HK-2 (cell line): ENCODE measurements at regions not wholly inside any gene's neighbourhood (a gene's known extent, or its start where the extent isn't known, plus 50 kb on each side); places are given as distances from the start of the nearest gene placed in this dataset.
"Not testable (repeated sequence)": the region's sequence is repeated elsewhere in the genome, so short reads cannot be mapped to it uniquely, and the experiment has no call there.

Experiments used
- DNase-seq: peaks from one replicate; pipeline ENCODE4 v3.0.0-alpha.2; 2018; ENCODE audit not compliant: unreplicated experiment

- DNase-seq: no peak
Observed at GRCh38 chr5:89351222-89351621, 468.2 kb upstream of the MEF2C start.

- no peak for DNase-seq
Observed at GRCh38 chr5:89350684-89351083, 467.7 kb upstream of the MEF2C start.

GRCh38 chr5:89349246-89349980 lies 466.4 kb upstream of the MEF2C start:
- DNase-seq: no peak

- DNase-seq: no peak
Observed at GRCh38 chr5:89346573-89346972, 463.6 kb upstream of the MEF2C start.

- DNase-seq: no peak
Observed at GRCh38 chr5:89343666-89344065, 460.7 kb upstream of the MEF2C start.

GRCh38 chr5:89342106-89342876 lies 459.3 kb upstream of the MEF2C start:
- DNase-seq: no peak

GRCh38 chr5:89338935-89339334 lies 456.0 kb upstream of the MEF2C start:
- no peak for DNase-seq

GRCh38 chr5:89336111-89336510 lies 453.1 kb upstream of the MEF2C start:
- no peak for DNase-seq

GRCh38 chr5:89330140-89330539 lies 447.2 kb upstream of the MEF2C start:
- DNase-seq: no peak

GRCh38 chr5:89327608-89328007 lies 444.6 kb upstream of the MEF2C start:
- DNase-seq: no peak

- DNase-seq: no peak
Observed at GRCh38 chr5:89324990-89325389, 442.0 kb upstream of the MEF2C start.

- no peak for DNase-seq
Observed at GRCh38 chr5:89320421-89321277, 437.7 kb upstream of the MEF2C start.

- DNase-seq: not testable (repeated sequence)
Observed at GRCh38 chr5:89317838-89318237, 434.9 kb upstream of the MEF2C start.

GRCh38 chr5:89315286-89316100 lies 432.5 kb upstream of the MEF2C start:
- no peak for DNase-seq

GRCh38 chr5:89313804-89314588 lies 431.0 kb upstream of the MEF2C start:
- DNase-seq: peak; percentile 21

- DNase-seq: peak; percentile 56
Observed at GRCh38 chr5:89313044-89313443, 430.1 kb upstream of the MEF2C start.

- DNase-seq: no peak
Observed at GRCh38 chr5:89309268-89309667, 426.3 kb upstream of the MEF2C start.

GRCh38 chr5:89308606-89309040 lies 425.6 kb upstream of the MEF2C start:
- no peak for DNase-seq

- no peak for DNase-seq
Observed at GRCh38 chr5:89307972-89308371, 425.0 kb upstream of the MEF2C start.

- DNase-seq: not testable (repeated sequence)
Observed at GRCh38 chr5:89307141-89307540, 424.2 kb upstream of the MEF2C start.
